HG02852 (cell line): ENCODE measurements at regions not wholly inside any gene's neighbourhood (a gene's known extent, or its start where the extent isn't known, plus 50 kb on each side); places are given as distances from the start of the nearest gene placed in this dataset.

Experiments used
- ATAC-seq: cut with Tn5 transposase; IDR thresholded peaks from one replicate; pipeline ENCODE4 v1.9.1; 2021; ENCODE audit warnings: mild to moderate bottlenecking, moderate library complexity; ENCODE audit not compliant: unreplicated experiment

DNA sequence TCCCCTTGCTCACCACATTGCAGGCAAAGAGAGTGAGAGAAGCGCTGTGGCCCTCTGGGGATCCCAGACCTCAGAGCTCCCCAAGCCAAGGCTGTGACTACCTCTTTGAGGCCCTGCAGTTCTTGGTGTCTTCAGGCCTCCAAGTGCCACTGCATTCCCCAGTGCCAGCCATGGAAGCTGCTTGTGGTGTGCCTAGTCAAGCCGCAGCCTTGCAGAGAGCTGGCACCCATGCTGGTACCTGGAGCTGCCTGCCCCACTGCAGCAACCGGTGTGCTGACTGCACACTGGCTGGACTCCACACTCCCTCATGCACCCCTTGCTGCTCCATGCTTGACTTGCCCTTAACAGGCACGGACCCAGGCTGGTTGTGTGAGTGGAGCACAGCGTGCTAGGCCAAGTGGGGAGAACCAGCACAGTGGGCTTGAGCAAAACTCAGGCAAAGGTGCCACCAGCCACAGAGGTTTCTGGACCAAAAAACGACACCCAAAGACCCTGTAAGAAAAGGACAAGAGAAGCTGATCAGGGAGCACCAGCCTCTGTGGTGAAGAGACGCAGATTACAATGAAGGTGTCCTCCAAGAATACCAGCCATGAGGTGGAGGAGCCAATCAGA lies 113.5 kb upstream of the TMEM18 start:
- no peak for ATAC-seq

DNA sequence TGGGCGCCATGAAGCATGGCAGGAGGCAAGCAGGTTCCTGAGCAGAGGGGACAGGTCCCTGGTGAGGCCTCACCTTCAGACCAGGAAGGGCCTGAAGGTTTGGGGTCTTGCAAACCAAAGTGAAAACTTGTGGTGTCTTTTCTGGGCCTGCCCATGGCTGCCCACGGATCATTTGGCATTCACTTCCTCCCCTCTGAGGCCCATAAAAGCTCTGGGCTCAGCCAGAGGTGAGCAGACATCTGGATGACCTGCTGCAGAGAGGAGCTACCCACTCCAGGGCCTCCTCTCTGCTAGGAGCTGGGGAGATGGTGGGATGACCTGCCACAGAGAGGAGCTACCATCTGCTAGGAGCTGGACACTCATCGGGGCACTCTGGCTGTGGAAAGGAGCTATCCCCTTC lies 112.9 kb upstream of the TMEM18 start:
- no peak for ATAC-seq

DNA sequence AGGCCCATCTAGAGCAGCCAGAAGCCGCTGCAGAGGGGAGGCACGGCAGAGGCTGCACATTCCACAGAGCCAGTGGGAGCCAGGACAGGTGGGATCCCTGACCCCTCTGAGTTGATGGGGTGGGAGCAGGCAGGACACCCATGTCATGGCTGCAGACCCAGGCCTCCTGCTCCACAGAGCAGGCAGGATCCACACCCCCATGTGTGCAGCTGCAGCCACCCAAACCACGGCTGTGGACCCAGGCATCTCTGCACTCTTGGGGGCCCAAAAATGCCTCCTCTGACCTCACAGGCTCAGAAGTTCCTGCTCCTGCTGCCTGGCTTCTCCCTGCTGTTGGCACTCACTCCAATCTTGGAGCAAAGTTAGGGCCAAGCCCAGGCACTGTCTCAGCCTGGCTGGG lies 112.3 kb upstream of the TMEM18 start:
- ATAC-seq, result no peak

DNA sequence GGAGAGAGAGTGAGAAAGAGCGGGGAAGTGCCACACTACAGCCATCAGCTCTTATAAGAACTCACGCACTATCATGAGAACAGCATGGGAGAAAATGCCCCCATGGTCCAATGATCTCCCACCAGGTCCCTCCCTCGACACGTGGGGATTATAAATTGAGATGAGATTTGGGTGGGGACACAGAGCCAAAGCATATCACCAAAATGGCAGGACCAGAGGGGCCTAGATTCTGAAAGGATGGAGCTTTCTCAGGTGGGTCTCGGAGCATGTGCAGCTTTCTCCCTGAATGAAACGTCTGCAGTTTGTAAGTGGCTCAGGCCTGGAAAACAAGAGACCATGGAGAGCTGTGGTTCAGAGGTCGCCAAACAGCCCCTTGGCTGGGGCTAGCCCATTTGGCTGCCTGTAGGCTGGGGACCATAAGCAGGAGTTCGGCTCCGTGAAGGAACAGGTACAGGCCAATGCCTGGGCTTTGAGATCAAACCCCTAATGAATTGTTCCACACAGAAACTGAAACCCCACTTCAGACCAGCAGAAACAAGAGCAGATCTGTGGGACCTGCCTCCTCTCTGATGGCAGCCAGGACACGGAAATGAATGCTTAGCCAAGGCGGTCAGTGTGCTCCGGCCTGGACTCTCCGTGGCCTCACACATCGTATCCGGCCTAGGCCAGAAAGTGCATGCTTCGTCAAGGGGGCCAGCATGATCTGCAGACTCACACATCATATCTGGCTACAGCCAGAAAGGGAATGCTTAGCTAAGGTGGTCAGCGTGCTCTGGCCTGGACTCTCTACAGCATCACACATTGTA lies 111.2 kb upstream of the TMEM18 start:
- no peak for ATAC-seq

DNA sequence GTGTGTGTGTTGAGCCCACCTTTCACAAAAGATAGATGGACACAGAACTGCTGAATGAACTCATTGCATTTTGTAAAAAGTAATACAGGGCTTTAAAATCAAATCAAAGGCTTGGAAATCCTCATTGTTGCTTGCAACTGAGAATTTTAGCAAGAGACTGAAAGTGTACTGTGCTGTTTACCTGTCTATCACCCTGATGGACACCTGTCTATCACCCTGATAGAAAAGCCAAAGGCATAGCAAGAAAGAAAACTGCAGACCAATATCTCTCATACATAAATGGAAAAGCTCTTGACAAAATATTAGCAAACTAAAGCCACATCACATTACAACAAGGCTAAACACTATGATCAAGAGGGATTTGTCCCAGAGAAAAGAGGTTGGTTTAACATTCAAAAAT lies 107.5 kb upstream of the TMEM18 start:
- ATAC-seq, result no peak

DNA sequence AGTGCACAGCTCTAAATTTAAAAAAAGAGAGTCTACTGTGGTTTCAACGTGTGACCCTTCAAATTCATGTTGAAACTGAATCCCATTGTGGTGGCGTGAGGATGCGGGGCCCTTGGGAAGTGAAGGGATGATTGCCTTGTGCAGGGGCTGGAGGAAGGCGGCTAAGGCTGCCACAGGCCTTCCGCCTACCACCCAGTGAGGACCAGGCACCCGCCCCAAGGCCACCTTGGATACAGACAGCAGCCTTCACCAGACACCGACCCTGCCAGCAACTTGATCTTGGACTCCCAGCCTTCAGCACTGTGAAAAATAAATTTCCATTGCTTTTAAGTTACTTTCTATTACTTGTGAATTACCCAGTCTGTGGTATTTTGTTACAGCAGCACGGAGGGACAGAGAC lies 103.4 kb upstream of the TMEM18 start:
- ATAC-seq, result no peak

DNA sequence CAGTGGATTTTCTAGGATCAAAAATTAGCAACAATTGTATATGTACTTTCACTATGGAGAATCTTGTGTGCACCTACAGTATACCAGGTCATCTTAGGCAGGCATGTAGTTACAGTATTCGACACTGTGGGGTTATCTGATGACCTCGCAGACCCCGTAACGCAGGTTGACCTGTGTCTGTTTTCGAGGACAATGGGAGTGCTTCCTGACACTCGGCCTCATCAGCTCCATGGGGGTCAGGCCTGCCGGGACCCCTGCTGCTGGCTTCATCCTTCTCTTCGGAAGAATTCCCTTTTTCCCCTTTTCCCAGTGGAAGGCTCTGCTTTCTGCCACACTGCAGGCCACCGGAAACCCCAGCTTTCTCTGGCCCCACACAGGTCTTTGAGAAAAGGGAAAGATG lies 102.8 kb upstream of the TMEM18 start:
- ATAC-seq, result no peak

DNA sequence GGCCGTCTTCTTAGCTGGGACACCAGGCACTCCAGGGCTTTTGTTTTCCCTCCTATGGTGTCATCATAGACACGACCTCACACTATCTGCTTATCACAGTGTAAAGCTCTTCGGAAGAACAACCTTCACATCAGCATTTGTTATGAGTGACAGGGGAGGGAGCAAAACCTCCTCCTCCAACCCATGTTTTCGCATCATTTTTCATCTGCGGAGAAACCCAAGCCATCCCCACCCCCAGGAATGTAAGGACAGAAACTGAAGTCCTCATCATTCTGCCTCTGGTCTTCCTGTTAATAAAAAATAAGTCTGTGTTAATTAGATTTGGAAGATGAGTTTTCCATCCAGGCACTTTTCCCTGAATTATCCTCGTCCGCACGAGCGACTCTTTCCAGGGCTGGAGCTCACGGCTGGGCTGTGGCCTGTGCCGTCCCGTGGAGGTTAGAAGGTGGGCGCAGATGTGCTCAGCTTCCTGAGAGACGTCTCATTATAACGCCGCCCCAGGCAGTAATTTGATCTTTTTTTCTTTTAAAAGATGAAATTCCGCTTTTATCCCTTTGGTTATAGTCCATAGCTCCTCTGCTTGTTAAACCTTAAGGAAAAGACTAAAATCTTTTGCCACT lies 101.6 kb upstream of the TMEM18 start:
- no peak for ATAC-seq

DNA sequence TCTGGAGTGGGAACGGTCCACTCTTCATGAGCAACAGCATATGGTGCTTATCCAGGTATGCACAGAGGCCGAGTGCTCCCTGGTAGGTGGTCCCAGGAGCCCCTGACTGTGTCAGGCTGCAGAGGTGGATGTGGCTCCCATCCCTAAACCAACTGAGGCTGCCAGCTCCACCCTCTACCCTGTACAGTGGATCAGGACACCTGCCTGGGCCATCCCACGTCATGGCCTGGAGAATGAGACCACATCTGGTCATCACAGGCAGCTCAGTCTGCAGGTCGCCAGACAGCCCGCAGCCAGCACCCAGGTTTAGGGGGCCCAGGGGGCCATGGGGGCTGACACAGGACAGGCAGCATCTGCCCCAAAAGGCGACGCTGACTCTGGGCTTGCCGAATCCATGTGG lies 100.3 kb upstream of the TMEM18 start:
- no peak for ATAC-seq

DNA sequence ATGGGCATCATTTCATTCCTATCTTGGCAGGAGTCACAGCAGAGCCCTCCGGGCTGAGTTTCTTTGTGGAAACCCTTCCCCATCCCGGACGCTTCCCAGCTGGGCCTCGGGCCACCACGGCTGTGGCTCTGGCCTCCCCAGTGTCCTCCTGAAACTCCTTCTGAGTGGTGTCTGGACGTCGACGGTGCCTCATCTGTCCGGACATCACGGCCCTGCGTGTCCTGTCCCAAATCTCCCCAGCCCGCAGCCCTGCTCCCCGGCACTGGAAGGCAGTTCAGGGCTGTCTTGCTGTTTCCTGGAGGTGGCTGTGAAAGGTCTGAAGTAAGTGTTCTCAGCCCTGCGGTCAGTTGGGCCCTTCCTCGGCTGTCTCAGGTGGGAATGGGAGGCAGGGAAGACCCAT lies 99.8 kb upstream of the TMEM18 start:
- no peak for ATAC-seq

DNA sequence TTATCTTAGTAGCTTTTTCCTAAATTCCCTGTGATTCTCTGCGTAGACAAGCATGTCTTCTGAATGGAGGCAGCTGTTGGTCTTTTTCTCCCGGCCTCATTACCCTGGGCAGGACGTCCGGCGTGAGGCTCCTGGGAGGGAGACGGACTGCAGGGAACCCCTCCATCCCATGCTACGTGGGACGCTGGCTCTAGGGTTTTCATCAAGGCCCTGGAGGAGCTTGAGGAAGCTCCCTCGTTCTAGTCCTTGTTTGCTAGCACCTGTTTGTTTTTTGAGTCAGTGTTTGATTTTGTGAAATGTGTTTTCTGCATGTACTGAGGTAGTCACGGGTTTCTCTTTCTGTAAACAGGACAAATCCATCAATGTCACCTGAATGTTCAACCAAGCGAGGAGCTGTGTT lies 99.3 kb upstream of the TMEM18 start:
- no peak for ATAC-seq

DNA sequence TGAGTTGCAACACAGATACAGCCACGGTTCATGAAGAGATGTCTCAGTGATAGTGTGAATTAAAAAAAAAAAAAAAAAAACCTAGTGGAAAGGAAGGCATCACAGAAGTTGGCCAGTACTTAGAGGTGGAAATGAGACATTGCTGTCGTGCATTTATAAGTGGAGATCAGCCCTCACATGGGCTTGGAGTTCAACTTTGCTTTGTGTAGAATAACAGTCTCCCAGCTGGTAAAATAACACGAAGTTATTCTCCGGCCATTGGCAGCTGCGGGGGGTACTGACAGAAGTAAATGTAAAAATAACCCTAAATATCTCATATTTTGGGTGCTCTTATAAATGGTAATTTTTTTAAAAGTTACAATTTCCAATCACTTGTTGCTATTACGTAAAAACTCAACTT lies 98.8 kb upstream of the TMEM18 start:
- no peak for ATAC-seq

DNA sequence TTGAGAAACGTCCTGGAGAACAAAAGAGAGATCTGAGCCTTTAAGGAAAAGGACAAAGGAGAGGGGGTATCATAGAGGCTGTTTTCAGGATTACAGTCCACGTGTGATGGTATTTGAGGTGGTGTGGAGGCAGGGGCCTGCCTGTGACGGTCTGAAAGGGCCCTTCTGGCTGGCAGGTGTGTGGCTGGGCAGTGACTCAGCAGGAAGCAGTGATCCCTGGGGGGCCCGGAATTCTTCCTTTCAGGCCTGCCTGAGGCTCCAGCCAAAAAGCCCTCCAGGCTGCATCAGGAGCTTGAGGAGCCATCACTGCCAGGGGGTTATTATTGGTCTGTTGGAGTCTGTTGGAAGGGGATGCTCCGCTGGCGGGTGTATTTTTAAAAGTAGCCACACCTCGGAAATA lies 97.2 kb upstream of the TMEM18 start:
- ATAC-seq, result no peak

DNA sequence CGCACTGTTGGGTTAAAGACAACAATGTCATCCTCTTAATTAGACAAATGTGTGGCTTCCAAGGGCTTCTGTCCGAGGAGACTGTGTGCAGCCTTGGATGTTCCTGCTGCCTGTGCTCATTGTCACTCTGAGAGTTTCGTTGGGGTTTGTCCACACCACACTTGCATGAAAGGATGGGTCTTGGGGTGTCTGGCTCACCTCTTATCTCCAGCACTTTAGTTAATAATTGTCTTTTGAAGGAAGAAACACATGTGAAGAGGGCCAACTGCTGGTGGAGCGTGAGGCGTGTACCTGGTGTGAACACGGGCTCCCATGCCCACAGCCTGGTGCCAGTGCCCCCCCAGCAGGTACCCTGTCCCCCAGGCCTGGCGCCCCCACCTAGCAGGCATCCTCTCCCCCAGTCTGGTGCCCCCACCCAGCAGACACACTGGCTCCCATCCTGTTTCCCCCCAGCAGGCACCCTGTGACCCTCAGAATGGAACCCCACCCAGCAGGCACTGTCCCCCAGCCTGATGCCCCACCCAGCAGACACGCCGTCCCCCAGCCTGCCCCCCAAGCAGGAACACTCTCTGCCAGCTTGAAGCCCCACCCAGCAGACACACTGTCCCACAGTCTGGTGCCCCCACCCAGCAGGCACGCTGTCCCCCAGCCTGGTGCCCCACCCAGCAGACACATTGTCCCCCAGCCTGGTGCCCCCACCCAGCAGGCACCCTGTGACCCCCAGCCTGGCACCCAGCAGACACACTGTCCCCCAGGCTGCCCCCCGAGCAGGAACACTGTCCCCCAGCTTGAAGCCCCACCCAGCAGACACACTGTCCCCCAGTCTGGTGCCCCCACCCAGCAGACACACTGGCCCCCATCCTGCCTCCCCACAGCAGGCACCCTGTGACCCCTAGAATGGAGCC lies 96.3 kb upstream of the TMEM18 start:
- no peak for ATAC-seq

DNA sequence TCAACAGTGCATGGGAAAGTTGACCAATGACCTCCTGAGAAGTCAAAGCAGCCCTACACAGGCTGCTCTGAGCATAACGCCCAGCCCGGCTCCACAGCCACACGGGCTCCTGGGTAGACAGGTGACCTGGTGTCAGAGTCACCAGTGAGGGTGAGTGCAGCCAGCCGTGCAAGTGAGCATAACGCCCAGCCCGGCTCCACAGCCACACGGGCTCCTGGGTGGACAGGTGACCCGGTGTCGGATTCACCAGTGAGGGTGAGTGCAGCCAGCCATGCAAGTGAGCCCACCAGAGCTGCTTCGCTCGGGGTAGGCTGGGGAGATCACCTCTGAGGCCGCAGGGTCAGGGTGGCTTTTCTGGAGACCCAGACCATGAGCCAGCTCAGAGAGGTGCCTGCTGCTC lies 94.3 kb upstream of the TMEM18 start:
- no peak for ATAC-seq

DNA sequence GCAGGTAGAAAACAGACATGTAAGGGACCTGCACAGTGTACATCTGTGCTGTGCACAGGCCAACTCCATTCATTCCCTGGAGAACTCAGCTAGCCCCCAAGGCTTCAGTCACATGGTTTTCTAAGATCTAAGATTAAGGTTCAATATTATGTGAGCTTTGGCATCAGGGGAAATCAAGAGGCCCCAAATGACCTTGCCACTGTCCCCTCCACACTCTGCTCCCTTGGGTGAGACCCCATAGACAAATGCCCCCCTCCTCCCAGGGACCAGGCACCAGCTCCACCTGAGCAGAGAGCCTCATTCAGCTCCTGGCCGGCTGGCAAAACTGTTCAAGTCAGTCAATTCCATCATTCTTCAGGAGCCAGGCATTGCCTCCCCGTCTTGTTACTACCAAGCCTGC lies 93.6 kb upstream of the TMEM18 start:
- no peak for ATAC-seq

DNA sequence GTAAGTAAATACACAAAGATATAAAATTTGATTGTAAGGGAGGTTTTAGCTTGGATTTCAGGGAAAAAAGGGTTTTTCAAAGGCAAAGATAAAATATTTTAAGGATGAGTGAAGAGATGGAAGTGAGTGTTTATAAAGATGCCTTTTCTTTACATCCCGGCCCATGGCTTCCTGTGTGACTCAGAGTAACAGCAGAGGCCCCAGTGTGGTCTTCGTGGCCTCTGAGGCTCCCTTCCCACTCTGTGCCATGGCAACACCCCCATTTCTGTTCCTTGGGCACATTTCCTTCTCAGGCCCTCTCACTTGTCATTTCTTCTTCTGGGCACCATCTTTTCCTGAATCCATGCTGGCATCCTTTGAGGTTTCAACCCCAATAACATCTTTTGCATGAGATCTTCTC lies 92.6 kb upstream of the TMEM18 start:
- ATAC-seq, result no peak

DNA sequence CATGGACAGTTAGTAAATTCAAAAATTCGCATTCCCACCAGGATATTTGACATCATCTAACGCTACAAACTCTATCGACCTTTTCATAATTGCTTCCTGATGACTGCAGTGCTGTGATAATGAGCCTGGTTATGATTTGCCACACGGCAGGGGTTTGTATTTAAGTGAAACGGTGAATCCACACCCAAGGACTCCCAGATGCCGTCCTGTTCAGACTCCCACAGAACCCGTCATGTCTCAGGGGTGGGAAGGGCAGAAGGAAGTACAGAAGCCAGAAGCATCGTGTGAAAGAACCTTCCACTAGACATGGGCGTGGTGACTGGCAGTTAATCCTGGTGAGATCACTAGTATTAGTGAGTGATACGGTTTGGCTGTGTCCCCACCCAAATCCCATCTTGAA lies 91.2 kb upstream of the TMEM18 start:
- ATAC-seq, result no peak

DNA sequence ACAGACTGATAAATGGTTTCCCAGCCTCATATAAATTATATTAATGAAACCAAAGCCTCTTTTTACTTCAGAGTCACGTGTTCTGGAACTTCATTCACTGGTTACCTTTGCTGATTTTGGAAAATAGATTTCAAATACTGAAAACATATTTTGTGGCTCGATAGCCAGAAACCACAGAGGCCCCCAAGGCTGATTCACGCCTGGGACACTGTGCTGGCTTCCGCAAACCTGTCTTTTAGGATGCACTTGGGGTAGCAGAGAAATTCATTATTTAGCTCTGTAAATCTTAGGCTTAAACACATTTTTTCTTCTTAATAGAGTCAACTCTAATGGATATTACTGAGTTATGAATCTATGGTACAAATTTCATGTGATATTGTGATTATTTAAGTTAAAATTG lies 90.7 kb upstream of the TMEM18 start:
- ATAC-seq, result no peak

DNA sequence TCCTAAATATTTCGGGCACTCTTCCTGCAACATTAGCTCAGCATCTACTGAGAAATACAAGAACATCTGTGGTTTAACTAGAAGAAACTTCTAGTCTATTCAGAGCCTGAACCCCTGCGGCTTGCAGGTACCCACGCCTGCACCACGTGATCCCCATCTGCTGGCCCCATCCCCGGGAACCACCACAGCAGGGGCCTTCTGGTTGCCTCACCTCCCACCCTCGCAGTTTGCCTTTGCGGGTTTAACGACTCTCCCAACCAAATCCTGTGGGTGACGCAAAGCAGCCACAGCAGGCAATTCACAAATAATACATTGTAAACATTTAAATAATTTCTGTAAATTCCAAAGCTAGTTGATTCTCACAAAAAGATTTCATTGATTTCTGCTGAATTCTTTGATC lies 90.2 kb upstream of the TMEM18 start:
- ATAC-seq, result no peak

DNA sequence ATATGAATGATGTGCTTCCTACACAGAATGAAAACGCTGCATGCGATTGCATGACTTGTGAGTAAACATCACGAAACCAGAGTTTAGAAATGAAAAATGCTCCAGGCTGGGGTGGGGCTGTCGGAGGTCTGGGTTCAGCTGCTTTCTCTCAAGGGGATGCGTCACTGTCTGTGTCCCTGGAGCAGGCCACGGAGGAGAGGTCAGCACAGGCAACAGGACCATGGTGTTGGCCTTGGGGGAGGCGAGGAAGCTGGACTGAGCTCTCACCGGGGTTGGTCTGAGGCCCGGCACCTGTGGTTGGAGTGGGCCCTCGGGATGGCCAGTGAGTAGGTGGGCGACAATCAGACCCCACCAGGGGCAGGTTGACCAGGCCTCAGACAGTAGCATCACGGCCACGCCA lies 89.0 kb upstream of the TMEM18 start:
- ATAC-seq, result no peak
